ENCODE measurements at regions not wholly inside any gene's neighbourhood (a gene's known extent, or its start where the extent isn't known, plus 50 kb on each side); places are given as distances from the start of the nearest gene placed in this dataset.

- ChIA-PET POLR2A (ENCODE audit: low non-redundant PET) (no interaction called here), CTCF (interaction anchor here (0.7 kb wide), 1 partner anchor 126 kb away, joined by 3 read pairs; no protein-coding TSS in a partner anchor)
- no peak for DNase-seq (ENCODE audit: low spot score)
- H3K9me3 ChIP-seq (ENCODE audit: low read depth, low read length, poor library complexity, severe bottlenecking): no peaks in the 10 kb centered on the region
- intact Hi-C loops (cut with micrococcal nuclease; ENCODE audit: unreplicated experiment): no loop called here
- TF ChIP-seq CTCF (conservative IDR thresholded peaks at IDR 0.05; ENCODE audit: low read depth, low read length) (no peak), EZH2 (IDR thresholded peaks at IDR 0.05; ENCODE audit: borderline replicate concordance, low read depth, low read length, poor library complexity, severe bottlenecking) (no peak)
- no TSS peak for BruUV-seq (replicated peaks)
- H3K4me3 ChIP-seq (ENCODE audit: low read depth, low read length, poor library complexity, severe bottlenecking): no peak overlapping the region
- H3K36me3 ChIP-seq (ENCODE audit: insufficient read depth, low read length, poor library complexity, severe bottlenecking): no peaks in the 10 kb centered on the region
- H3K27ac ChIP-seq (ENCODE audit: low read depth, low read length, poor library complexity, severe bottlenecking): no peak overlapping the region
- no peaks in the 10 kb centered on the region for H3K27me3 ChIP-seq (replicated peaks; ENCODE audit: insufficient read depth, low read depth, low read length, poor library complexity)
- H3K4me1 ChIP-seq (ENCODE audit: insufficient read depth, low read length, poor library complexity, severe bottlenecking): peaks cover 12% of the 10 kb centered on the region
These were observed 244.7 kb upstream of the FGGY start for GRCh38 chr1:59052166-59052590.

- H3K4me1 ChIP-seq (ENCODE audit: insufficient read depth, low read length, poor library complexity, severe bottlenecking): peaks cover 31% of the 10 kb centered on the region
- CTCF ChIA-PET: interaction anchor here (0.6 kb wide), 1 partner anchor 55 kb away, joined by 3 read pairs; no protein-coding TSS in a partner anchor
- no peaks in the 10 kb centered on the region for H3K27me3 ChIP-seq (replicated peaks; ENCODE audit: insufficient read depth, low read depth, low read length, poor library complexity)
- no peak overlapping the region for H3K27ac ChIP-seq (ENCODE audit: low read depth, low read length, poor library complexity, severe bottlenecking)
- no peaks in the 10 kb centered on the region for H3K9me3 ChIP-seq (ENCODE audit: low read depth, low read length, poor library complexity, severe bottlenecking)
- TF ChIP-seq CTCF (conservative IDR thresholded peaks at IDR 0.05; ENCODE audit: low read depth, low read length) (no peak), EZH2 (IDR thresholded peaks at IDR 0.05; ENCODE audit: borderline replicate concordance, low read depth, low read length, poor library complexity, severe bottlenecking) (no peak)
- intact Hi-C loops (cut with micrococcal nuclease; ENCODE audit: unreplicated experiment): no loop called here
- POLR2A ChIA-PET (ENCODE audit: low non-redundant PET): no interaction called here
- no peak overlapping the region for H3K4me3 ChIP-seq (ENCODE audit: low read depth, low read length, poor library complexity, severe bottlenecking)
- no peaks in the 10 kb centered on the region for H3K36me3 ChIP-seq (ENCODE audit: insufficient read depth, low read length, poor library complexity, severe bottlenecking)
- DNase-seq (ENCODE audit: low spot score): no peak
- BruUV-seq (replicated peaks): no TSS peak
These were observed 242.7 kb upstream of the FGGY start for GRCh38 chr1:59054172-59054571.

GRCh38 chr1:59055908-59056719 is 240.8 kb upstream of the FGGY start:
- CTCF ChIA-PET: no interaction called here
- DNase-seq (ENCODE audit: low spot score): no peak
- Histone ChIP-seq H3K27me3 (replicated peaks; ENCODE audit: insufficient read depth, low read depth, low read length, poor library complexity) (no peaks in the 10 kb centered on the region), H3K9me3 (ENCODE audit: low read depth, low read length, poor library complexity, severe bottlenecking) (no peaks in the 10 kb centered on the region), H3K36me3 (ENCODE audit: insufficient read depth, low read length, poor library complexity, severe bottlenecking) (no peaks in the 10 kb centered on the region), H3K4me3 (ENCODE audit: low read depth, low read length, poor library complexity, severe bottlenecking) (no peak overlapping the region), H3K4me1 (ENCODE audit: insufficient read depth, low read length, poor library complexity, severe bottlenecking) (peaks cover 31% of the 10 kb centered on the region), H3K27ac (ENCODE audit: low read depth, low read length, poor library complexity, severe bottlenecking) (no peak overlapping the region)
- POLR2A ChIA-PET (ENCODE audit: low non-redundant PET): no interaction called here
- no TSS peak for BruUV-seq (replicated peaks)
- TF ChIP-seq CTCF (conservative IDR thresholded peaks at IDR 0.05; ENCODE audit: low read depth, low read length) (no peak), EZH2 (IDR thresholded peaks at IDR 0.05; ENCODE audit: borderline replicate concordance, low read depth, low read length, poor library complexity, severe bottlenecking) (no peak)
- intact Hi-C loops (cut with micrococcal nuclease; ENCODE audit: unreplicated experiment): no loop called here

Data from A673 (cell line).